ENCODE measurements at regions not wholly inside any gene's neighbourhood (a gene's known extent, or its start where the extent isn't known, plus 50 kb on each side); places are given as distances from the start of the nearest gene placed in this dataset.

DNA sequence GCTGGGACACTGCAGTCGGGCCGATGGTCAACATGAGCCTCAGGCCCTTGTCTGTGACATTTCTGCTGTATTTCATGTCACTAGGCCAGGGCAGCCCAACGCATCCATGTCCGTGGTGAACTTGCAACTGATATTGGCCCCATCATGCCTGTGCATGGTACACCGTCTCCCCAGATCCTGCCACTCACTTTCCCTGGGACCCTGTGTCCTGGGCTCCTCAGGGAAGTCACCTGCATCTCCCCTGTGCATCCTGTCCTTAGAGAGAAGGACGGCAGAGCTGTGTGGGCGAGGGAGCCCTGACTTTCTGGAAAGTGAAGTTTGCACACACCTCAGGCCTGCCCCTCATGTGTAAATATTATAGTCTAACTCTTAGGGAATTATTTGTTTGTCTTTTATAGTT lies 123.3 kb downstream of the ACKR3 start:
- DNase-seq = no peak

DNA sequence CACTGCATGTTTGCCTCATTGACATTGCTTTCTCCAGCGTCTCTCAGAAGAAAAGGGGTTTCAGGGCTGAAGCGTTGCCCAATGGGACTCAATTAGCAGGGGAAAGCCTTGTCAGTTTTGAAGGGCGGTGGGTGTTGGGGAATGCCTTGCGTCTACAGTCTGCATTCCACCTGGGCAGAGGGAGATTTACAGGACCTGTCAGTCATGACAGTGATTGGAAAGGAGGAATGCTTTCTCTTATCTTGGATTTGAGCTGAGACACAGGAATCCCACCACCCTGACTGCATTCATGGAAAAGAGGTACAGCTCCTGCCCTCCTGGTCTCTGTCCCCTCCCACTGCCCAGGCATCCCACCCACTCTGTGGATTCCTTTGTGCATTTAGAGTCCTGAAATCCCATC lies 123.9 kb downstream of the ACKR3 start:
- no peak for DNase-seq

DNA sequence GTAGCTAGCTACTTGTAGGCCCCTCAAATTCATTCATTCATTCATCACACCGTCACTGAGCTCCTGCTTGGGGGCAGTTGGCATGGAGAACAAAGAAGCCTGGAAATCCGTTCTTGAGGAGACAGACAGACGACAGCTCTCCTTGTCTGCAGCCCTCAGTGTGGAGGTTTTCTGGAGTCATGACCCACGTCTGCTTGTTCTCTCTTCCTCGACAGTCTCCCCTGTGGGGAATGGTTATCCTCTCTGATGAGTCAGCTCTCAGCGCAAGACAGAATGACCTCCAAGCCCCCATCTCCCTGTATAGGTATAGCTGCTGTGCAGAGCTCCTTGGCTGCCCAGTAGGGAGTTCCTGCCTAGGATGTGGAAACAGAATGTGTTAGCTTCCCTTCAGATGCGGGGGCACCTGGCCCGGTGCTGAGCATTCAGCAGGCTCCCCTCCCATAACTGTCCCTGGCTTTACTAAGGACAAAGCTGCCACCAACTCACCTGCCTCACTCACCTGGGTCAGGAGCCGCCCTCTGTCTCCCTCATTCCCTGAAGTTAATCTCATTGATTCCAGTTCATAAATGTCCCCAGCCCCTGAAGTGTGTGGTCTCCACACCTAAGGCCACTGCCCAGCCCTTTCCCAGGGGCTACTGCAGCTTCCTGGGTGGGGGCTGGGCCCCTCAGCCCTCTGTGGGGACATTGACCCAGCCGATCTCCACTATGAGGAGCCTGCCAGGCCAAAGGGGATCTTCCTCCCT lies 124.7 kb downstream of the ACKR3 start:
- no peak for DNase-seq

DNA sequence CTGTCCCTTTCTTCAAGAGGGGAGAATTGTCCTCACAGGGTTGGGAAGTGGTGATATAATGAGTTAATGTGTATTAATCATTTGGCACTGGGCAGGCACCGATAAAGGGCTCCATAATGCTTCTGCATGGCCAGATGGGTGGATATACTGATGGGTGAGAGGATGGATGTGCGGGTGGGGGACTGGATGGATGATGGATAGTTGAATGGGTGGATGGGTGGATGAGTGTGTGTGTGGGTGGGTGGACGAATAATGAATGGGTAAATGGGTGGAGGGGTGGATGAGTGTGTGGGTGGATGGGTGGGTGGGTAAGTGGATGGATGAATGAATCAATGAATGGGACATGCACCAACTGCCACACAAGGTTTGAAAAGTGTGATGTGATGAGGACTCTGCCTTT lies 127.2 kb downstream of the ACKR3 start:
- DNase-seq = no peak

- no peak for DNase-seq
Measured at GRCh38 chr2:236698016-236698627, 128.5 kb downstream of the ACKR3 start.

DNA sequence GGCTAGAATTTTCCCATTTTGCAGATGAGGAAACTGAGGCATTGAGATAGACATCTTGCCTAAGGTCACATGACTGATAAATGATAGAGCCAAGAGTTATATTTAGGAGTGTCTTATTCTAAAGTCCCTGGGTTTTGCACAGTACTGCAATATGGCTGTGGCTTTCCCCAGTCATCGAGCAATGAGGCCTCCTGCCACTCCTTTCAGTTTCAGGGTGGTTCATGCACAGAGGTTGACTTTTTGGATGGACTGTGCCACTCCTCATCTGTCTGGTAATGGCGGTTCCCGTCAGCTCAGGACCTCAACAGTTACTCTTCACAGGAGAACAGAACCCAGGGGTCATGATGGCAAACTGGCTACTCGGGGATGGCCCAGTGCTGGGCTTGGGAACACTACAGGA lies 131.1 kb downstream of the ACKR3 start:
- DNase-seq = no peak

DNA sequence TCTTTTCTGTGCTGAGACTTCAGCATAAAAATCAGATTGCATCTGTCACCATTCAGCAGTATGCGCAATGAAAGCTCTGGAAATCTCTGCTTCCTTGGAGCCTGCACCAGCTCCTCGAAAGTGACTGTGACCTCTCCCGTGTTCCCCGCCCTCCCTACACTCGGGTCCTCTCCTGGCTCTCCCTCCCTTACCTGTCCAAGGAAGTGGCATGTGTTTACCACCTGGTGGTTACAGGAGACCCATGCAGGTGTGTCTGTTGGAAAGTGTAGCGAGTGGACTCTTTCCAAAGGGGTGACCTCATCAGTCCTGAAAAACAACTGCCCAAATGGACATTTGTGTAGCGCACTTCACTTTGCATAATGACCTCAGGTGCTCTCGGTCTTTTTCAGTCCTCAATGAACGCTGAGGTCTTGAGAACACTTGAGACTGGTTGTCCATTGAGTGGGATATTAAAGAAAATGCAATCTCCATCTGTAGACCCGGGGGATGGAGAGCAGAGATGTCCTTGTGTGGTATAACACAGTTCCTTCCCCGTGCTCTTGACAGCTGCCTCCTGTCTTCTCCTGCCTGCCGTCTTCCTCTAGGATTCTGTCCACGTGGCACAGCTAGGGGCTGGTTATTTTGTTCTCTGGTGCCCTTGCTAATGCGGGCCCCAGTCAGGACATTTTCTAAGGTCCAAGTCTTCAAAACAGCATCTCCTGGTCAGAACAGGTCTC lies 133.2 kb downstream of the ACKR3 start:
- no peak for DNase-seq

- no peak for DNase-seq
Measured at GRCh38 chr2:236703373-236703709, 133.7 kb downstream of the ACKR3 start.

DNA sequence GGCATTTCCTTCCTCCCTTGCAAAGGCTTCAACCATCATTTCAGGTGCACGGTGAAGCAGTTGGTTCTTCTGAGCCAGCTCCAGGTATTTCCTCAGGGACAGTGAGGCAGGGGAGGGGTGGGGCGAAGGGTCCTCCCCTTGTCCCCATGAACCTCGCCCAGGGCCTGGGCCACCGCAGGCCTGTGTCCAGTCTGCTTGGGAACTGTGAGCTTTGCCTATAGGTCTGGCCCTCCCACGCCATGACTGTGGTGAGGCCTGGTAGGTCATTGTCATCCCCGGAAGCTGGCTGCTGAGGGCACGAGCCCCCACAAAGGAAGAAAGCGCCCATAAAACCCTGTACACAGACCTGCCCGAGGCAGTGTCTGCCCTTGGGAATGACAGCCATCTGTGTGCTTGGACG lies 134.3 kb downstream of the ACKR3 start:
- DNase-seq = no peak

- DNase-seq = no peak
Measured at GRCh38 chr2:236704887-236705286, 135.3 kb downstream of the ACKR3 start.

- DNase-seq = no peak
Measured at GRCh38 chr2:236705295-236706105, 135.9 kb downstream of the ACKR3 start.

- no peak for DNase-seq
Measured at GRCh38 chr2:236706288-236706687, 136.7 kb downstream of the ACKR3 start.

DNA sequence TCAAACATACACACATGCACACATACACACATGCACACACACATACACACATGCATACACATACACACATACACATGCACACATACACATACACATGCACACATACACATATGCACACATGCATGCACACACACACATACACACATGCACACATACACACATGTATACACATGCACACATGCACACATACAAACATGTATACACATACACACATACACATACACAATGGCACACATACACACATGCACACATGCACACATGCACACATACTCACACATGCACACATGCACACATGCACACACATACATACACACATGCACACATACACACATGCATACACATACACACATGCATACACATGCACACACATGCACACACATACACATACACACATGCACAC lies 137.2 kb downstream of the ACKR3 start:
- no peak for DNase-seq

DNA sequence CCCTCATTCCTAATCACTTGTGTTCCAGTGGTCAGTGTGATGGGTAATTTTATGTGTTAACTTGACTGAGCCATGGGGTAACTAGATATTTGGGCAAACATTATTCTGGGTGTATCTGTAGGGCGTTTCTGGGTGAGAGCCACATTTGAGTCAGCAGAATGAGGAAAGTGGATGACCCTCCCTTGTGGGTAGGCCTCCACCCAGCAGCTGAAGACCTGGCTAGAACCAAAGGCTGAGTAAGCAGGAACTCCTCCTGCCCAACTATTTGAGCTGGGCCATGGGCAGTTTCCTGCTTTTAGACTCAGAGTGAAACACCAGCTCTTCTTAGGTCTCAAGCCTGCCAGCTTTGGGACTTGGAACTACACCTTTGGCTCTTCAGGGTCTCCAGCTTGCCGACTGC lies 141.8 kb downstream of the ACKR3 start:
- no peak for DNase-seq

GRCh38 chr2:236712304-236712703 lies 142.7 kb downstream of the ACKR3 start:
- DNase-seq = no peak

- no peak for DNase-seq
Measured at GRCh38 chr2:236712961-236713673, 143.5 kb downstream of the ACKR3 start.

GRCh38 chr2:236714080-236714479 lies 144.5 kb downstream of the ACKR3 start:
- DNase-seq = no peak

GRCh38 chr2:236715077-236715476 lies 145.5 kb downstream of the ACKR3 start:
- DNase-seq = no peak

- no peak for DNase-seq
Measured at GRCh38 chr2:236715491-236715961, 145.9 kb downstream of the ACKR3 start.

DNA sequence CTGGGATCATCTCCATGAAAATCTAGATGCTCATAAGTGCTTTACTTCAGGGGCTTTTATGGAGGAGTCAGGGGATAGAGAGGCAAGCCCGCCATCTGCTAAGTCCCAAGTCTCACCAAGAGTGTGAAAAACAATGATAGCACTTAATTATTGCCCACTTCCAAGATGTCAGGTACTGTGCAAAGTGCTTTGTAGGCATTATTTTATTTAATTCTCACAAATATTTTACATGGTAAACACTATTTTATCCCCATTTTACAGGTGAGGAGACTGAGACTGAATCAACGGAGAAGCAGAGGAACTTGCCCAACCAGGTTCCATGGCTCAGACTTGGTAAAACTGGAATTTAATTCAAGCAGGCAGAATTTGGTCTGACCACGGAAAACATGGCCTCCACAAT lies 147.5 kb downstream of the ACKR3 start:
- no peak for DNase-seq

GRCh38 chr2:236717729-236718128 lies 148.1 kb downstream of the ACKR3 start:
- peak; percentile 54 for DNase-seq

GRCh38 chr2:236718207-236718992 lies 148.8 kb downstream of the ACKR3 start:
- peak; percentile 79 for DNase-seq
